ENCODE measurements at regions not wholly inside any gene's neighbourhood (a gene's known extent, or its start where the extent isn't known, plus 50 kb on each side); places are given as distances from the start of the nearest gene placed in this dataset.

GRCh38 chr12:25764409-25764808 is 194.1 kb upstream of the RASSF8 start:
- H3K4me1 ChIP-seq: no peaks in the 10 kb centered on the region
- no peak for TF ChIP-seq CTCF (IDR thresholded peaks at IDR 0.05)
- intact Hi-C loops (cut with DNase I): no loop called here
- no peaks in the 10 kb centered on the region for H3K9me3 ChIP-seq
- ATAC-seq (no peak), DNase-seq (no peak)
- no peaks in the 10 kb centered on the region for H3K27me3 ChIP-seq
- H3K36me3 ChIP-seq: no peaks in the 10 kb centered on the region
- no peak overlapping the region for H3K27ac ChIP-seq
- H3K4me3 ChIP-seq: no peak overlapping the region

- H3K4me3 ChIP-seq: no peak overlapping the region
- intact Hi-C loops (cut with DNase I): no loop called here
- no peaks in the 10 kb centered on the region for H3K4me1 ChIP-seq
- no peaks in the 10 kb centered on the region for H3K36me3 ChIP-seq
- no peaks in the 10 kb centered on the region for H3K27me3 ChIP-seq
- TF ChIP-seq CTCF (IDR thresholded peaks at IDR 0.05): no peak
- DNase-seq: no peak
- ATAC-seq: no peak
- no peak overlapping the region for H3K27ac ChIP-seq
- no peaks in the 10 kb centered on the region for H3K9me3 ChIP-seq
These were observed 193.6 kb upstream of the RASSF8 start for GRCh38 chr12:25764892-25765291.

- ATAC-seq (no peak), DNase-seq (no peak)
- H3K27ac ChIP-seq: no peak overlapping the region
- no peak overlapping the region for H3K4me3 ChIP-seq
- no peaks in the 10 kb centered on the region for H3K27me3 ChIP-seq
- no peak for TF ChIP-seq CTCF (IDR thresholded peaks at IDR 0.05)
- intact Hi-C loops (cut with DNase I): no loop called here
- H3K36me3 ChIP-seq: no peaks in the 10 kb centered on the region
- H3K9me3 ChIP-seq: no peaks in the 10 kb centered on the region
- no peaks in the 10 kb centered on the region for H3K4me1 ChIP-seq
These were observed 190.9 kb upstream of the RASSF8 start for GRCh38 chr12:25767606-25768005.

GRCh38 chr12:25768151-25768550 is 190.3 kb upstream of the RASSF8 start:
- H3K4me3 ChIP-seq: no peak overlapping the region
- ATAC-seq (no peak), DNase-seq (no peak)
- no peaks in the 10 kb centered on the region for H3K9me3 ChIP-seq
- no peak overlapping the region for H3K27ac ChIP-seq
- intact Hi-C loops (cut with DNase I): no loop called here
- no peaks in the 10 kb centered on the region for H3K27me3 ChIP-seq
- no peak for TF ChIP-seq CTCF (IDR thresholded peaks at IDR 0.05)
- H3K36me3 ChIP-seq: no peaks in the 10 kb centered on the region
- no peaks in the 10 kb centered on the region for H3K4me1 ChIP-seq

- Histone ChIP-seq H3K4me1 (no peaks in the 10 kb centered on the region), H3K36me3 (no peaks in the 10 kb centered on the region), H3K9me3 (no peaks in the 10 kb centered on the region), H3K4me3 (no peak overlapping the region), H3K27me3 (no peaks in the 10 kb centered on the region), H3K27ac (no peak overlapping the region)
- TF ChIP-seq CTCF (IDR thresholded peaks at IDR 0.05): no peak
- intact Hi-C loops (cut with DNase I): no loop called here
- DNase-seq (no peak), ATAC-seq (no peak)
These were observed 189.2 kb upstream of the RASSF8 start for GRCh38 chr12:25769082-25769945.
